ENCODE measurements at regions not wholly inside any gene's neighbourhood (a gene's known extent, or its start where the extent isn't known, plus 50 kb on each side); places are given as distances from the start of the nearest gene placed in this dataset.

DNA sequence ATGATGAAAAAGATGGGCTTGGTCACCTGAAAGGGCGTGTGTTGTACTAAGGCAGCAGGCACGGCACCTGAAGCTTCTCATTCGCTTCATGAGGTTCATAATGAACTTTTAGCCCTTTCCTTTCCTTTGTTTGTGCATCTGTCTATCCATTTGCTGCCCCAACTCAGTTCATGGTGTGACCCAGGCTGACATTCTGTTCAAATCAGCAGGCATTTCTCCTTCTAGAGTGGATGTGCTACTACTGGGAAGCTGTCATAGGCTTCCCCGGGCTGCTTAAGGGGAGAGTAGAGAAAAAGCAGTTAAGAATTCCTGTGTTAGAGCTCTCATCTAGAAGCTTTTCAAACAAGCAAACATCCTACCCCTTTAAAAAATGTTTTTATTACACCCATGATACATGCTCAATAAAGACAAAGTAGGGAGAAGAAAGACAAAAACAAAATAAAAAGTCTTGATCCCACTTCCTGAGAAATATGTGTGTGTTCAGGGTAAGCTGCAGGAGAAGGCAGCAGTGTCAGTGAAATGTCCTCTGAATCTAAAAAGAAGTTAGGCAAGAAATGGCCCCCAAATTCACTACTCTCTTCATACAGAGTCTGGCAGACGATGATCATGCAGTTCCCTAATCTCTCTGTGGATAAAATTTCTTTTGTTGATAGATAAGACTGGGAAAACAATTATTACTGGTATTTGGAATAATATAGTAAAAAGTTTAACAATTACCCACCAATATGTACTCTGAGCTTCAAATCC is 136.9 kb upstream of the PFN2 start:
- TF ChIP-seq ZFX (IDR thresholded peaks at IDR 0.05): no peak
- TF ChIP-seq, protein P1, sequence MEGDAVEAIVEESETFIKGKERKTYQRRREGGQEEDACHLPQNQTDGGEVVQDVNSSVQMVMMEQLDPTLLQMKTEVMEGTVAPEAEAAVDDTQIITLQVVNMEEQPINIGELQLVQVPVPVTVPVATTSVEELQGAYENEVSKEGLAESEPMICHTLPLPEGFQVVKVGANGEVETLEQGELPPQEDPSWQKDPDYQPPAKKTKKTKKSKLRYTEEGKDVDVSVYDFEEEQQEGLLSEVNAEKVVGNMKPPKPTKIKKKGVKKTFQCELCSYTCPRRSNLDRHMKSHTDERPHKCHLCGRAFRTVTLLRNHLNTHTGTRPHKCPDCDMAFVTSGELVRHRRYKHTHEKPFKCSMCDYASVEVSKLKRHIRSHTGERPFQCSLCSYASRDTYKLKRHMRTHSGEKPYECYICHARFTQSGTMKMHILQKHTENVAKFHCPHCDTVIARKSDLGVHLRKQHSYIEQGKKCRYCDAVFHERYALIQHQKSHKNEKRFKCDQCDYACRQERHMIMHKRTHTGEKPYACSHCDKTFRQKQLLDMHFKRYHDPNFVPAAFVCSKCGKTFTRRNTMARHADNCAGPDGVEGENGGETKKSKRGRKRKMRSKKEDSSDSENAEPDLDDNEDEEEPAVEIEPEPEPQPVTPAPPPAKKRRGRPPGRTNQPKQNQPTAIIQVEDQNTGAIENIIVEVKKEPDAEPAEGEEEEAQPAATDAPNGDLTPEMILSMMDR (conservative IDR thresholded peaks at IDR 0.05): no peak
- no peak overlapping the region for H3K27ac ChIP-seq

GRCh38 chr3:150106740-150107428 is 136.2 kb upstream of the PFN2 start:
- TF ChIP-seq ZFX (IDR thresholded peaks at IDR 0.05): no peak
- TF ChIP-seq, protein P1 (conservative IDR thresholded peaks at IDR 0.05): no peak
- H3K27ac ChIP-seq: no peak overlapping the region

- no peak overlapping the region for H3K27ac ChIP-seq
- TF ChIP-seq, protein P1 (conservative IDR thresholded peaks at IDR 0.05): no peak
- TF ChIP-seq ZFX (IDR thresholded peaks at IDR 0.05): no peak
Measured at GRCh38 chr3:150105886-150106612, 135.4 kb upstream of the PFN2 start.

DNA sequence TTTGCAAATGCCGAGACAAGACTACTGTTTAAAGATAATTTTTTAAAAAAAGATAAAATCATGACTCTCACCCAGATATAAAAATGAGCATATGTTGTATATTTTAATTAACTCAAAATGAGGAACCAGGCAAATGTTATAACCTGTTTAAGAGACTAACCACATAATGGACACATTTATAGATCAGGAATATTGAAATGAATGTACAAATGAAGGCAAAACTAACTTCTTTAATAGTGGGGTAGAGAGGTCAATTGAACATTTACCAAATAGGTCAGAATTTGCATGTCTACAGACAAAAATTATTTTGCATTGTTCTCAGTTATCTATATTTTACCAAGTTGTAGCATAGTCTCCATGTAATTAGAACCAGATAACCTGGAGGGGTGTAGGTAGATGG is 134.3 kb upstream of the PFN2 start:
- TF ChIP-seq ZFX (IDR thresholded peaks at IDR 0.05): no peak
- TF ChIP-seq, protein P1 (conservative IDR thresholded peaks at IDR 0.05): no peak
- H3K27ac ChIP-seq: no peak overlapping the region

DNA sequence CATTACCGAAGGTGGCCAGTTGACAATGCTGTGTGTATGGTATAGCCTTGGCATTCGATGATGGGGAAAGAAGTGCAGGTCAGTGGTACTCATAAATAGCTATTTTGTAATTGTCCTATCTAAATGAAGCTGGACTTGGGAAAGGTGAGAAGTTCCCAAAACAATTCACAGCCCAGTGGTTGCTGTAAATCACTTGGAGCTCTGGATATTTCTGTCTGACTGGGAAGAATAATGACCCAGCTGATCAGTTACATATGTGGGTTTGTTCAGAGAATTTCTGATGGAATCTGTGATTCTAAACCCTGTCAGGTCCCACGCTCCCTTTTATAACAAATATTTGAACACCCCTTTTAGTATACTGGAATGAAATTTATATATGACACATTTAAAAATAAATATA is 133.9 kb upstream of the PFN2 start:
- TF ChIP-seq, protein P1 (conservative IDR thresholded peaks at IDR 0.05): no peak
- no peak for TF ChIP-seq ZFX (IDR thresholded peaks at IDR 0.05)
- no peak overlapping the region for H3K27ac ChIP-seq

GRCh38 chr3:150101016-150101415 is 130.3 kb upstream of the PFN2 start:
- H3K27ac ChIP-seq: no peak overlapping the region
- TF ChIP-seq, protein P1 (conservative IDR thresholded peaks at IDR 0.05): no peak
- no peak for TF ChIP-seq ZFX (IDR thresholded peaks at IDR 0.05)

DNA sequence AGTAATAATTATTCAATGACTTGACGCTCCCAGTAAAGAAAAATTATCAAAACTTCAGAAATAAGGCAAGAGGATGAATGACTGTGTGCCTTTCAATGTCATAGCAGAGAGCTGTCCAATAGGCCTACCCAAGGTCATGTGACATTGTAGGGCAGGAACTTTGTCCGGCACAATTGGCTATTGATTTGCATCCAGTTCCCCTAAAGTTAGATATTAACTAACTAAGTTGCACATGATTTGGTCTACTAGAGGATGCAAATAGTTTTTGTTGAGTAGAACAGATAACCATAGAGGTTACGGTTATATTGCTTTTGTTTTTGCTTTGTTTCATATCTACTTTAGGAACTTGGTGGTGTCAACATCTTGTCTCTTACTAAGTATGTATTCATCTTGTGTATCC is 127.9 kb upstream of the PFN2 start:
- no peak for TF ChIP-seq ZFX (IDR thresholded peaks at IDR 0.05)
- TF ChIP-seq, protein P1 (conservative IDR thresholded peaks at IDR 0.05): no peak
- H3K27ac ChIP-seq: no peak overlapping the region

Measured in C4-2B (cell line).